ENCODE measurements at regions not wholly inside any gene's neighbourhood (a gene's known extent, or its start where the extent isn't known, plus 50 kb on each side); places are given as distances from the start of the nearest gene placed in this dataset.

DNA sequence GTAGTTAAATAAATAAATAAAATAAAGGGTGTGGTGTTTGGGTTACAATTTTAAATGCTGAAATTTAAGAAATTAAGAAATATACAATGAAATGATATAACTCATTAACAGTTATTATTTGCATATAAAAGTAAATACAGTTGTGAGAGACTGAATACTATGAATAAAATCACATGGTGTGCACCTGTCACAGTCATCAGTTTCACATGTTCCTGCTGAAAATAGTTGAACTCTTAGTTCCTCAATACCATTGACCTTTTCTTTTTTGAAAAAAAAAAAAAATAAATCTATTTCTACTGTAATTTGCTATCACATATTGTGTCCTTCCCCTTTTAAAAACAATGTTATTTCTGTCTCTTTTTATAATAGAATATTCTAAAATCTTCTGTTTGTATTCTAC, 130.9 kb upstream of the CHD1 start:
- TF ChIP-seq, protein P1, sequence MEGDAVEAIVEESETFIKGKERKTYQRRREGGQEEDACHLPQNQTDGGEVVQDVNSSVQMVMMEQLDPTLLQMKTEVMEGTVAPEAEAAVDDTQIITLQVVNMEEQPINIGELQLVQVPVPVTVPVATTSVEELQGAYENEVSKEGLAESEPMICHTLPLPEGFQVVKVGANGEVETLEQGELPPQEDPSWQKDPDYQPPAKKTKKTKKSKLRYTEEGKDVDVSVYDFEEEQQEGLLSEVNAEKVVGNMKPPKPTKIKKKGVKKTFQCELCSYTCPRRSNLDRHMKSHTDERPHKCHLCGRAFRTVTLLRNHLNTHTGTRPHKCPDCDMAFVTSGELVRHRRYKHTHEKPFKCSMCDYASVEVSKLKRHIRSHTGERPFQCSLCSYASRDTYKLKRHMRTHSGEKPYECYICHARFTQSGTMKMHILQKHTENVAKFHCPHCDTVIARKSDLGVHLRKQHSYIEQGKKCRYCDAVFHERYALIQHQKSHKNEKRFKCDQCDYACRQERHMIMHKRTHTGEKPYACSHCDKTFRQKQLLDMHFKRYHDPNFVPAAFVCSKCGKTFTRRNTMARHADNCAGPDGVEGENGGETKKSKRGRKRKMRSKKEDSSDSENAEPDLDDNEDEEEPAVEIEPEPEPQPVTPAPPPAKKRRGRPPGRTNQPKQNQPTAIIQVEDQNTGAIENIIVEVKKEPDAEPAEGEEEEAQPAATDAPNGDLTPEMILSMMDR (IDR thresholded peaks at IDR 0.05), result no peak
- TF ChIP-seq POLR2A (IDR thresholded peaks at IDR 0.05), result no peak

Data from esophagus squamous epithelium (tissue), 4 donors.